ENCODE measurements at regions not wholly inside any gene's neighbourhood (a gene's known extent, or its start where the extent isn't known, plus 50 kb on each side); places are given as distances from the start of the nearest gene placed in this dataset.

DNA sequence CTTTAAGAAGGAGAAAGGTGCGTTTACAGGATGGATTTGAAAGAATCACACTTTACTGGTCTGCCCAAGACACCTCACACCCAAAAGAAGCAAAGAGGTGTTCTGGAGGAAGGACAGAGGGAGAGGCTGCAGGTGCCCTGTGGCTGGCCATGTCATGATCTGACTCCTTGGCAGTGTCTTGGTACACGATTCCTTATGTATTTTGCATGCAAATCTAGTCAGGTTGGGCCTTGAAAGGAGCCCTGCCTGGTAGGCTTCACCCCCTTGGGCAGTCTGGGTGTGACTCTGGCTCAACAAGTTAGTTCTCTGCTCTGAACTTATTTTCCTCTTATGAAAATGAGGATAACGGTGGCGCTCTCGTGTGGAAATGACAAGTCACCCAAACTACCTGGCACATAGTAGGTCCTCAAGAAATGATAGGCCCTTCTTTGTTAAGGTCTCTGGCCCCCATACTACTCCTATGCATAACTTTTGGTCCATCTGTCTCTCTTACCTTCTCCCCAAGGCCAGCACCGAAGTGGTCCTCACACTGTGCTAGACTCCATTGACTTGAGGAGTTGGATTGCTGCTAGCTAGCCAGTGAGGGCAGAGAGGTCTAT is 212.5 kb downstream of the SEMA6A start:
- DNase-seq (ENCODE audit: low read depth), result no peak

DNA sequence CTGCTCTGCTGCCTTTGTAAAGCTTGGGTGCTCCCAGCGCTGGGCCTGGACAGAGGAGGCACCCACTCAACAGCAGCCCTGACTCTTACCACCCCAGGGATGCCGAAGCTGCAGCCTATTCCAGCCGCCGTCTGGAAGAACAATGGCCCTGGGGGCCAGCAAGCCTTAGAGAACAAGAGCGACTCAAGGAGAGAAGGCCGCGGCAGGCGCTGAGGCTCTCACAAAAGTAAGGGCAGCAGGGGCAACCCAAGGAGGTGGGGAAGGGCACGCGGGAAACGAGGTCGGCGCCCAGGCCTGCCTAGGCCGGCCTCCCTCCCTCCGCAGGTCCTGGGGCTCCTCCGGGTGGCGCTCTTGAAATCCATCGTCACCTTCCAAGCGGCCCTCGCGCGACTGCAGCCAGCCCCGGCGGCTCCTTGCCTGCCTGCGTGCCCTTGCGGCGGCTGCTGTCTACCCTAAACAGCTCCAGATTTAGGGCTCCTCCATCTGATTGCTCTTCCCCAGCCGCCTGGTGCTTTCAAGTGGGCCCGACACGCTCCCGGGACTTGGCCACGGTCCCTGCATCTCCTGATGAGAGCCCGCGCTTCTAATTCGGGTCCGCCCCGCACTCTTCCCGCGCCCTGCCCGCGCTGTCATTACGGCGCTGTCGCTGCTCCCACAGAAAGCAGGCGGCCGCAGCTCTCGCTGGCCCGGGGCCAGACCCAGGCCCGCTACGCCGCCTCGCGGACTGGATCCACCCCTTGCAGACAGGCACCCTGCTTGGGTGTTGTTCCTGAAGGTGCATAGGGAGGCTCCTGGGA is 213.3 kb downstream of the SEMA6A start:
- DNase-seq (ENCODE audit: low read depth), result no peak

- no peak for DNase-seq (ENCODE audit: low read depth)
Measured at GRCh38 chr5:116360008-116360853, 214.4 kb downstream of the SEMA6A start.

DNA sequence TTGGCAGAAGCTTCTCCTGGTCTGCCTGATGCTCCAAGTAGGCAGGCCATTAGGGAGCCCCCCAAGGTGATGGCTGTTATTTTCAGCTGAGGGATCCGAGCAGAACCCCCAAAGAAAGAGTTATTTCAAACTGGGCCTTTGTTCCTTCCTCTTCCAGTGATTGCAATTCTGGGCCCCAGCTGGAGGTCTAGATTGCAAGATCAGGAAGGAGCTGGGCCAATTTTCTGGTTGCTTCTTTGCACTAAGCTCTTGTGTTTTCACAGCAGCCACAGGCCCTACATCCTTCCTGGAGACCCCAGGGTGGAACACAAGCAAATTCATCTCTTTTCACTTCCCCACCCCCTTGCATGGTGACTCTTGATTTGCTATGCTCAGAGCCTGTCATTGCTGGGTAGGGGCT is 215.0 kb downstream of the SEMA6A start:
- no peak for DNase-seq (ENCODE audit: low read depth)

GRCh38 chr5:116358911-116359418 is 215.7 kb downstream of the SEMA6A start:
- no peak for DNase-seq (ENCODE audit: low read depth)

DNA sequence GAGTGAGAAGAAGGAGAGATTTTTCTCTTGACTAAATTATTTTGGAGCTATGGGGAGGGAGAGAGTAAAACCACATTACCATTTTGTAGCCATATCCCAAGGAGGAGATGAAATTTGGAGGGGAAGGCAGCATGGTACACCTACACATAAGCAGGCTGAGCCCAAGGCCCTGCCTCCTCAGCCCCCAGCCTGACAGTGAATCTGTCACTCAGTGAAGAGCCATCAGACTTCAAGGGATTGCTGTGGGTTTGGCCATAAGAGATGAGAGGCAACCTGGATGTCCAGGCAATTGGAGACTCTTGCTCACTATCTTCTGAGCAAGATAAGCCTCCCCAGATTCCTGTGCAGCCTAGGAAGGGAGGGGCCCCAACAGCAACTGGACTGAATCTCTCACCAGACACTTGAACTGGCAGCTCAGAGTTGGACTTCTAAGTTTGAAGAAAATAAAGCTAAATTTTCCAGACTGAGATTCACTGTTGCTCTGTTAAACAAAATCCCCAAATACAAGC is 216.6 kb downstream of the SEMA6A start:
- DNase-seq (ENCODE audit: low read depth), result no peak

DNA sequence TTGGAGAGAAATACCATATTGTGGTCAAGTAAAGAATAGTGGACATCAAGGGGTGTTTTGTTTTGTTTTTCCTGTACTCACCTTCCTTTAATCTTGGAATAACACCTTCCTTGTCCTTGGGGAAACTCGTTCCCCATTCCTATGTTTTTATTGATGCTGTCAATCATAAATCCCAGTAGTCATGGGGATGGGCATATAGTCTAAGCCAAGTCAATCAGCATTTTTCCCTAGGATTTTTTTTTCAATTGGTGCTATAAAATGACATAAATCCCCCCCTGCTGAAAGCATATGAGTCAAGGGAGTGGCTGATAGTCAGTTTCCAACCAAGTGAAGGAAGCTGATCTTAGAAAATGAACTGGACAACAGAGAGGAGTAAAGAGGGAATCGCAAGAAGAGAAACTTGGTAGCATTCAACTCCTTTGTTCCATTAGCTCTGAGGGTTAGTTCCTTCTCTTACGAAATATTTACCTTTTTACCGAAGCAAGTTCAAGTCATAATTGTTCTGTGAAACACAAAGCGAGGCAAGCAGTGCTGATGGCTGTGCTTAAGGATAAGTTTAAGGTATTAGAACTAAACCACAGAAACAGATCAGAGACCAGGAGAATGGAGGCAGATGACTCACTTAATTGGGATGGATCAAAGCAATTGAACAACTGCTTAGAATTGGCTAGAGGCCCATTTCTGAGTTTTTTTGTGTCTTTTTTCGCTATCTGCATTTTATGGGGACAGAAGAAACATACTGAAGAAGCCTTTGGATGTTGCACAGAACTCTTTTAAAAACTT is 218.6 kb downstream of the SEMA6A start:
- no peak for DNase-seq (ENCODE audit: low read depth)

DNA sequence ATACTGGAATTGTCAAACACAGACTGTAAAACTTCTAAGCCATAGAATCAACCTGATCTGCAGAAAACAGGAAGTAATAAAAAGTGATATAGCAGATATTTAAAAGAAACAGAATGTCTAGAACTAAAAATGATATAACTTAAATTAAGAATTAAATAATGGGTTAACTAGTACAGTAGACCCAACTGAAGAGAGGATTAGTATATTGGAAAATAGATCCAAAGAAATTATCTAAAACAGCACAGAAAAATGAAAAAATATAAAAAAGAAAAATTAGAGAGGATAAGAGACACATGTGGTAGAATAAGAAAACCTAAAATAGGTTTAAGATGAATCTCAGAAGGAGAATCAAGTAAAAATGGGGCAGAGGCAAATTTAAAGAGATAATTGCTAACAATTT is 219.9 kb downstream of the SEMA6A start:
- DNase-seq (ENCODE audit: low read depth), result no peak

- no peak for DNase-seq (ENCODE audit: low read depth)
Measured at GRCh38 chr5:116347657-116348056, 227.0 kb downstream of the SEMA6A start.

- DNase-seq (ENCODE audit: low read depth), result peak; percentile 28
Measured at GRCh38 chr5:116343961-116344360, 230.7 kb downstream of the SEMA6A start.

Measured in HT1080 (cell line).